ENCODE measurements at regions not wholly inside any gene's neighbourhood (a gene's known extent, or its start where the extent isn't known, plus 50 kb on each side); places are given as distances from the start of the nearest gene placed in this dataset.

DNA sequence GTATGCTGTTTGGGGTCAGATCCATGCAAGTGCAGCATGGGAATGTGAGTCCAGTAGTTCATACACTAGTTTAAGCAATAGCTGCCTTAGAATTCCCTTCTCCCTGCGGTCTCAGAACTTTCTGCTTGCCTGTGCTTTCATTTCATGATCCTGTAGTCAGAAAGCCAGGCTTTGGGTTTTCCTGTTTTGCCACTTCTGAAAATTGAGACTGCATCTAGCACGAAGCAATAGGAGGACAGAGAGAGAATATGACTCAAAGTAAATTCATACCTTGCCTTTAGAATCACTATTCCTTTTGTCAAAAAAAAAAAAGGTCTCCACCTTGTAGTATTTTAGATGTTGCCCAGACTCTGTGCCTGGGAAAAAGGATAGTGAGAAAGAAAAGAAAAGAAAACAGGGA, 161.2 kb upstream of the SNX7 start:
- H3K36me3 Mint-ChIP-seq: no peaks in the 10 kb centered on the region
- no peak overlapping the region for H3K27ac Mint-ChIP-seq
- CTCF ChIA-PET: no interaction called here
- DNase-seq: no peak
- H3K27me3 Mint-ChIP-seq: no peaks in the 10 kb centered on the region
- H3K4me1 Mint-ChIP-seq: no peaks in the 10 kb centered on the region
- peaks cover 11% of the 10 kb centered on the region for H3K9me3 Mint-ChIP-seq
- no peak overlapping the region for H3K4me3 Mint-ChIP-seq

DNA sequence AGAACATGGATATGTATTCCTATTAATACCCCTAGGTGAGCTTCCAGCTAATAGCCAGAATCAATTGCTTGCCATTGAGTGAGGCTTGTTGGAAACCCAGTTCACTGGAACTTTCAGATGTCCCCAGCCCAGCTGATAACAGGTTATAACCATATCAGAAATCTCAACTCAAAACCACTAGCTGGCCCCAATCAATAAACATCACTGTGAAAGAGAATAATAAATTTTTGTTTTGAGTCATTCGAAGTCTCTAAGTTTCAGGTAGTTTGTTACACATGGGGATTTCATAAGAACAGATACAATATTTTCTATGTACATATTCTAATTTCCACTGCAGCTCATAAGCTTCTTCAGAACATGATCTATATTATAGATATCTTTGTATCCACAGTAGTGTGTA, 162.9 kb upstream of the SNX7 start:
- CTCF ChIA-PET: no interaction called here
- Mint-ChIP-seq H3K4me1 (no peaks in the 10 kb centered on the region), H3K4me3 (no peak overlapping the region), H3K27ac (no peak overlapping the region), H3K36me3 (no peaks in the 10 kb centered on the region), H3K9me3 (peaks cover 6% of the 10 kb centered on the region), H3K27me3 (no peaks in the 10 kb centered on the region)
- no peak for DNase-seq

DNA sequence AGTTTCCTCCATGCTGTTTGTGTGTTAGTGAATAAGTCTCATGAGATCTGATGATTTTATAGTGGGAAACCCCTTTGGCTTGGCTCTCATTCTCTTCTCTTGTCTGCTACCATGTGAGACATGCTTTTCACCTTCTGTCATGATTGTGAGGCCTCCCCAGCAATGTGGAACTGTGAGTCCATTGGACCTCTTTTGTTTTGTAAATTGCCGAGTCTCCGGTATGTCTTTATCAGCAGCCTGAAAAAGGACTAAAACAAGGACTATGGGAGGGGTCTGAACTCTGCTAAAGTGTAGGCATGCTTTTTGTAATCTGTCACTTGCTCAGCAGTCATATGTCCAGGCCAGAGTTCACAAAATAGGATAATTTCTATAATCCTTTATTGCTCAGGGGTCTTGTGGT, 164.0 kb upstream of the SNX7 start:
- no peak for DNase-seq
- H3K4me1 Mint-ChIP-seq: no peaks in the 10 kb centered on the region
- H3K27ac Mint-ChIP-seq: no peak overlapping the region
- no peaks in the 10 kb centered on the region for H3K36me3 Mint-ChIP-seq
- no peaks in the 10 kb centered on the region for H3K27me3 Mint-ChIP-seq
- CTCF ChIA-PET: no interaction called here
- no peak overlapping the region for H3K4me3 Mint-ChIP-seq
- peaks cover 6% of the 10 kb centered on the region for H3K9me3 Mint-ChIP-seq

DNA sequence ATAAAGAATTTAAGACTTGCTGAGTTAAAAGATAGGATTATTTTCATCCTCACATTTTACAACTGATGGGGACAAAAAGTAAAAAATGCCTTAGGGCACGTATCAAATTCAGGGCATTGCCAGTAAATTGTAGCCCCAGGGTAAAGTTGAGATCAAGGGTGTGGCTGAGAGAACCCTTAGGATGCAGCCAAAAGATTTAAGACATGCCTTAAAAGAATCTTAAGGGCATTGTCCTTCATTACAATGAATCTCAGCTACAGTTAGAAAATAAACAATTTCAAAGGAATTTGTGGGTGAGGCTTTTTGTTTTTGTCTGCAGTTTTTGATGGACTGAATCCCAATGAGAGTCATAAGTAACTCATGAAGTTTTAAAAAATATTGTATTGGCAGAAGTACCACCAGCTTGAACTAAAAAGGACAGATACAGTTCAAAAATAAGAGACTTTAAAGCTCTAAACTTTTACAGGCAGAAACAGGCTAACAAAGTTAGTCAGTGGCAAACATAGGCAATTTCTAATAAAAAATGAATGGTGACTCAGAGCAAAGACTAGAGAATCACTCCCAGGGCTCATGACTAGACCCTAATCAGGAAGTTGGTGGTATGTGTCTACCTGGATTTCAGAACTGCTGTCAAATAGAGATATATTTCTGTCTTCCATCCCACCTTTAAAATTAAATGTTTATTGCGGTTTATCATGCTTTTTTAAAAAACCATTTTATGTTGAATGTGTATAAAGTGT, 165.1 kb upstream of the SNX7 start:
- DNase-seq: no peak
- Mint-ChIP-seq H3K4me1 (no peaks in the 10 kb centered on the region), H3K27me3 (no peaks in the 10 kb centered on the region), H3K9me3 (peaks cover 3% of the 10 kb centered on the region), H3K4me3 (no peak overlapping the region), H3K27ac (no peak overlapping the region), H3K36me3 (no peaks in the 10 kb centered on the region)
- CTCF ChIA-PET: no interaction called here

DNA sequence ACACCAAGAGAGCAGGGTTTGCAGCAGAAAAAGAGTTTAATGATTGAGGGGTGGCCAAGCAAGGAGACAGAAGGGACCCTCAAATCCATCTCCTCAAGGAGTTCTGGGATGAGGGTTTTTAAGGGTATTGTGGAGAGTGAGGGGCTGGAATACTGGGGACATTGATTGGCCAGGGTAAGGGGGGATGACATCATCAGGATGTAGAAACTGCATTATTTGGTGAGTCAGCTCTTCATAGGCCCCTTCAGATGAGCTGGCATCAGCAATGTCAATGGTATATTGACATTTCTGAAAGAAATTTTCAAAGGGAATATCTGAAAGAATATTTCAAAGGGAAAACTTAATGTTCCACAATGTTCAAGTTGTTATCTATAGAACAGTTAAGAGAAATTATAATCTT, 168.1 kb upstream of the SNX7 start:
- CTCF ChIA-PET: no interaction called here
- H3K27me3 Mint-ChIP-seq: no peaks in the 10 kb centered on the region
- no peaks in the 10 kb centered on the region for H3K36me3 Mint-ChIP-seq
- no peak overlapping the region for H3K27ac Mint-ChIP-seq
- H3K9me3 Mint-ChIP-seq: no peaks in the 10 kb centered on the region
- DNase-seq: no peak
- H3K4me3 Mint-ChIP-seq: no peak overlapping the region
- H3K4me1 Mint-ChIP-seq: no peaks in the 10 kb centered on the region

DNA sequence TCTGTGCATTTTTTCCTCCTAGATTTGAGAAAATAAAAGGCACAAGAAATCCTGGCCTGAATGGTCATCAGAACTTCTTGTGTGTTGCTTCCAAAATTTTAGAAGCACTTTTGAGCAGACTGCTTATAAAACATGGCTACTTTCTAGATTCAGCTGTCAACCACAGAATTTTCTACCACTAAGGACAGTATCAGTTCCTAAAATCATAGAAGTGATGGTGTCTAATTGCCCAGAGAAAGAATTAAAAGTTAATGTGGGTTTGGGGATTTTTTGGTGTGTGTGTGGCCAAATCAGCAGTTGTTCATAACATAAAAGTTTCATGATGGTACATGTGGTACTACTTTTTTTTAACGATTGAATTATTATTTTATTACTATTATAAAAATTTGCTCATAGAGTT, 171.4 kb upstream of the SNX7 start:
- no peak overlapping the region for H3K27ac Mint-ChIP-seq
- no peaks in the 10 kb centered on the region for H3K9me3 Mint-ChIP-seq
- no peaks in the 10 kb centered on the region for H3K4me1 Mint-ChIP-seq
- H3K4me3 Mint-ChIP-seq: no peak overlapping the region
- H3K27me3 Mint-ChIP-seq: no peaks in the 10 kb centered on the region
- no peaks in the 10 kb centered on the region for H3K36me3 Mint-ChIP-seq
- DNase-seq: no peak
- CTCF ChIA-PET: no interaction called here

DNA sequence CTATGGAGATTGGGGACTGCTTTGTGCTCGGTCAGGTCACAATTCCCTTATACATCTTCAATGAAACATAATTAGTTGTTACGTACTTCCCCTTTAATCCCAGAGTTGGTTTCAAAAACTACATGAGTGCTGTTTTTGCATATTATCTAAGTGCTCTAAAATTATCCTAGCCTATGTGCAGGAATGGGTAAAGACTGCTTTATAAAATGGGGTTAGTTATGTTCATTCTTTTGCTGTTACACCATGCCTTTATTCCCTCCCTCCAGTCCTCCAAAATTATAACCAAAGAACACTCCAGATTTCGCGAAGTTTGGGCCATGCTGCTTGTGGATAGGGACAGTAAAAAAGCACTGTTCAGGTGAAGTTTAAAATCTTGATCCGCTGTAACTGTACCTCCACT, 173.9 kb upstream of the SNX7 start:
- CTCF ChIA-PET: no interaction called here
- no peak for DNase-seq
- Mint-ChIP-seq H3K4me3 (no peak overlapping the region), H3K27me3 (no peaks in the 10 kb centered on the region), H3K4me1 (no peaks in the 10 kb centered on the region), H3K27ac (no peak overlapping the region), H3K36me3 (no peaks in the 10 kb centered on the region), H3K9me3 (no peaks in the 10 kb centered on the region)

DNA sequence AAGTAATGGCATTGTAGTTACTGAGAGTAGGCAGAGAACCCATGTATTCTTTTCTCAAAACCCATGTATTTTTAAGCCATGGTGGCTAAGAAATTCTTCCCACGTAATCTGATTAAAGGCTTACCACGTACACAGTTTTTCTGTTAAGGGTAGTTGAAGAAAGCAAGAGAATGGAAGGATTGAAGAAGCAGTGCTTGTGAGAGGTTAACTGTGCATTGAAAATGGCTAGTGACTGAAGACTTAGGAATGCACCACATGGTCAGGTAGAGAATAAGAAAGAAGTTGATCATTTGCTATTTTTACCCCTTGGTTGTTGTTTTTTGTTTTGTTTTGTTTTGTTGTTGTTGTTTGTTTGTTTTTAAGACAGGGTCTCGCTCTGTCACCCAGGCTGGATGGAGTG, 178.9 kb upstream of the SNX7 start:
- Mint-ChIP-seq H3K27me3 (no peaks in the 10 kb centered on the region), H3K9me3 (no peaks in the 10 kb centered on the region), H3K36me3 (no peaks in the 10 kb centered on the region), H3K4me3 (no peak overlapping the region), H3K27ac (no peak overlapping the region), H3K4me1 (no peaks in the 10 kb centered on the region)
- CTCF ChIA-PET: no interaction called here
- DNase-seq: no peak

DNA sequence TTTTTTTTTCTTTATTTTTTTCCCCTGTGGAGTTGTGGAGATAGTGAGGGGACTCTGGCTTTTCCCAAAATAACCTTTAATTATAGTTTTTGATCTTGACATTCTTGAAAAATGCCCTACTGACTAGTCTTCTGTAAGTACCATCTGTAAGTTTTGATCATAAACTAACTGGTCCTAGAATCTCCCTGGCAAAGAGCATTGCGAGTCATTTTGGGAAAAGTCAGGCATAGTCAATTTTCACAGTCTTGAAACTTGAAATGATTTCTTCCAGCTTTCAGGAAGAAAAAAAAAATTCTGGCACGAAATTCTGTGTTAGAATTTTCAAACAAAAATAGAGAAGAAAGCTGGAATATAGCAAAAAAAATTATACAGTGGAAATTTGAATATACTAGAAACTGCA, 181.2 kb upstream of the SNX7 start:
- H3K4me3 Mint-ChIP-seq: no peak overlapping the region
- H3K27ac Mint-ChIP-seq: no peak overlapping the region
- no peak for DNase-seq
- no peaks in the 10 kb centered on the region for H3K27me3 Mint-ChIP-seq
- CTCF ChIA-PET: no interaction called here
- H3K36me3 Mint-ChIP-seq: no peaks in the 10 kb centered on the region
- no peaks in the 10 kb centered on the region for H3K9me3 Mint-ChIP-seq
- no peaks in the 10 kb centered on the region for H3K4me1 Mint-ChIP-seq

DNA sequence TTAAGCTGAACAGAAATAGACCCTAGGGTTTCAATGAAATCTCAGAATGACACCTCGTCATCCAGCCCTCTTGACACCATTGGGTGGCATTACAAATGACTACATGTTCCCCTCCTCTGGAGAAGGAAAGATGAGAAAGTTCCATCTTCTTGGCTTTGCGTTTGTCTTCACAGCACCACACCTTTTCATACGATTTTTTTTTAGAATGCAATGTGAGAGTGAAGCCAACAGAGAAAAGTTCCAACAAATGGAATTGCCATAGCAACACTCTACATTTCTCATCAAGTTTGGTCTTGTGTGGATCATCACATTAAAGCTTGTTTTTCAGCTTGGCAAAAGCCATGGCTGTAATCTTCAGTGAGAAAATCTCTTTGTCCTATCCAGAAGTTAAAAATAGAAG, 183.4 kb upstream of the SNX7 start:
- CTCF ChIA-PET: no interaction called here
- Mint-ChIP-seq H3K4me1 (no peaks in the 10 kb centered on the region), H3K36me3 (no peaks in the 10 kb centered on the region), H3K27me3 (no peaks in the 10 kb centered on the region), H3K4me3 (no peak overlapping the region), H3K27ac (no peak overlapping the region), H3K9me3 (no peaks in the 10 kb centered on the region)
- DNase-seq: no peak

DNA sequence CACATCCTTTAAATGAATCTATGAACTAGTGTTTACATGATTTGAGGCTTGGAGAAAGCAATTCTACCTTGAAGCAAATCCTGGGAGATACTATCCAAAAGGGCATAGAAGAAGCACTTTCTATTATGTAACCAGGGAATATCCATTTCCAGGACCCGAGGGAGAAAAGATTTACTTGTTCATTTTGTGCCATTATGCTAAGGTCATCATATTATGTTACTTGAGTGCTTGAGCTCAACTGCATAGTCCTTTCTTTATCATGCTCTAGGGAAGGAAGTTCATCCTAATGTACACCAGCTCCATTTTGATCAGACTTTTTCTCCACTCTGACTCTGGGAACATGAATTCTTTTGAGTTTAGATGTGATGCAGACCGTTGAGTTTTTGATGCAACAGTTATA, 188.6 kb upstream of the SNX7 start:
- no peaks in the 10 kb centered on the region for H3K4me1 Mint-ChIP-seq
- CTCF ChIA-PET: no interaction called here
- DNase-seq: no peak
- no peak overlapping the region for H3K27ac Mint-ChIP-seq
- no peaks in the 10 kb centered on the region for H3K27me3 Mint-ChIP-seq
- no peak overlapping the region for H3K4me3 Mint-ChIP-seq
- no peaks in the 10 kb centered on the region for H3K9me3 Mint-ChIP-seq
- H3K36me3 Mint-ChIP-seq: no peaks in the 10 kb centered on the region

DNA sequence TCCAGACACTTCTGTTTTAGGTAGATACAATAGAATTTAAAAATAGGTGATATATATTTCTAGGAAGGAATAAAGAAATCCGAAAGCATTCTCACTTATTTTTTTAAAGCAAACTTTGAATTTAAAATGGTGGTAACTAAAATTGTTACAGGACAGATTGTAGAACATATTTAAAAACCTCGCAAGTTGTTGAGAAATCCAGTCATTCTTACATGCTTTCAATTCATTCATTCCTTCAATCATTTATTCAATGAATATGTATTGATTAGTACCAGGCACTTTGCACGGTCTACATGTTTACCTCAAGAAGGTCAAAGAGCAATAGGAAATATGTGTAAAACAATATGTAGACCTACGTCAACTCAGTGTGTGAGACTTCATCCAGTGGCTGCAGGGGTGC, 189.9 kb upstream of the SNX7 start:
- DNase-seq: no peak
- Mint-ChIP-seq H3K9me3 (no peaks in the 10 kb centered on the region), H3K4me1 (no peaks in the 10 kb centered on the region), H3K27ac (no peak overlapping the region), H3K4me3 (no peak overlapping the region), H3K27me3 (no peaks in the 10 kb centered on the region), H3K36me3 (no peaks in the 10 kb centered on the region)
- CTCF ChIA-PET: no interaction called here

DNA sequence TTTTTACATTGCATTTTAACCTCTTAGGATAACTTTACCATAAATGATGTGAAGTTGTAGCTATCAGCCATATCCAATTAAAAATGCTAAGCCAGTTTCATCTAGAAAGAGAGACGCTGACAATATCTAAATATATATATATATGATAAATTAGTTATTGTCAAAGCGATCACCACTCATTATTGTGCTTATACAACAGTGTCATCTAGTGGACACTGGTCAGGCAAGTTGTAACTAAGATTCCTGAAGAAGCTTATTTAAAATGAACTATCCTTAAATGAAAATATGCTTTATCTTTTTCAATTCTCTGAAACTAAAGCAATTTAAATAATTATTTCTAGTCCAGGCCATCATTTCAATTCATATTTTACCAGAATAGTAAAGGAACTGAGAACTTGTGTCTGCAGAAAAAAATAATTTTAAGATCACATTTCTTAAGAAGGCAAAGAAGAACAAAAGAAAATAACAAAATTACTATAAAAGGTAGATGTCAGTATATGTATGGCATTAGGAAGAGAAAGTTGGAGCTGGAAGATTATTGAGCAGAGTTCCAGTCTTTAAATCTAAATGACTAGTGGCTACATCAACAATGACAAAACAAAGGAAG, 193.3 kb upstream of the SNX7 start:
- no peaks in the 10 kb centered on the region for H3K27me3 Mint-ChIP-seq
- no peak overlapping the region for H3K4me3 Mint-ChIP-seq
- H3K4me1 Mint-ChIP-seq: no peaks in the 10 kb centered on the region
- DNase-seq: no peak
- no peaks in the 10 kb centered on the region for H3K36me3 Mint-ChIP-seq
- no peaks in the 10 kb centered on the region for H3K9me3 Mint-ChIP-seq
- CTCF ChIA-PET: interaction anchor here (0.7 kb wide), 1 partner anchor 413 kb away, joined by 3 read pairs; no protein-coding TSS in a partner anchor
- H3K27ac Mint-ChIP-seq: no peak overlapping the region

DNA sequence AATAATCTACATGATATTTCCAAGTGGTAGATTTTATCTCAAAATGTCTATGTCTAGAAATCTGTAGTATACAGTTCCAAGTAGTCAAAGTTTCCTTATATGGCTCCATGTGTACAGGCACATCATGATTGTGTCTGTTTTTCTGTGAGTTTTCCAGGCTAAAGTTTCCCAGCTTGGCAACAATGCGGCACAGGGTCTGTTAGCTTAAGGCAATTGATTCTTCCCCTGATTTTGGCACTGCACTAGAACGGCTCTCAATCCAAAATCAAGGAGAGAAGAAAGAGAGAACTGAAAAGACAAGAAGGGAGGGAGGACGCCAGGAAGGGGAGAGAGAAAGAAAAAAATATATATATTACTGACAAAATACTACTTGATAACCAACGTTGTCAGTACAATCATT, 193.9 kb upstream of the SNX7 start:
- H3K27ac Mint-ChIP-seq: no peak overlapping the region
- no peaks in the 10 kb centered on the region for H3K4me1 Mint-ChIP-seq
- no peaks in the 10 kb centered on the region for H3K36me3 Mint-ChIP-seq
- DNase-seq: no peak
- CTCF ChIA-PET: no interaction called here
- H3K4me3 Mint-ChIP-seq: no peak overlapping the region
- H3K9me3 Mint-ChIP-seq: no peaks in the 10 kb centered on the region
- no peaks in the 10 kb centered on the region for H3K27me3 Mint-ChIP-seq

DNA sequence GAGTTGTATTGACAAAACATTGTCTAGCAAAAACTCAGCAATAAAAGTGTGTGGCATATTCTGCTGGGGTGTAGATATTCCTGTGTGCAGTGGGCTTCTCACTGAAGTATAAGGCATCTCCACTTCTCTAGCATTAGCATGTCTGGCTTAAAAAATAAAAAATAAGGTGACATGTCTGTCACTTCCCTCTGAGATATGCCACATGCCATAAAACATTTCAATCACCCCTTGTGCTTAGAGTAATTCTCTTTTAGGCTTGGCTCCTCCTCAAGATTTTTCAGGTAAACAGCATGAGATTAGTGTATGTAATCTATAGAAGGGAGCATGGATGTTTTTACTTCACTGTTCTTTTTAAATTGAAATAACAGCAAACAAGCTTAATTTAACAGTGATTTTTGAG, 194.4 kb upstream of the SNX7 start:
- no peaks in the 10 kb centered on the region for H3K27me3 Mint-ChIP-seq
- H3K9me3 Mint-ChIP-seq: no peaks in the 10 kb centered on the region
- CTCF ChIA-PET: no interaction called here
- no peaks in the 10 kb centered on the region for H3K36me3 Mint-ChIP-seq
- no peak overlapping the region for H3K4me3 Mint-ChIP-seq
- no peaks in the 10 kb centered on the region for H3K4me1 Mint-ChIP-seq
- no peak overlapping the region for H3K27ac Mint-ChIP-seq
- no peak for DNase-seq
